HepG2 (cell line): ENCODE measurements at regions not wholly inside any gene's neighbourhood (a gene's known extent, or its start where the extent isn't known, plus 50 kb on each side); places are given as distances from the start of the nearest gene placed in this dataset.

Experiments
- ARID2 ChIP-seq: sonication (generic); formaldehyde crosslinking; IDR thresholded peaks from 2 replicates; pipeline ENCODE4 v1.8.1; 2022; ENCODE audit warnings: mild to moderate bottlenecking, missing genetic modification reagents, borderline replicate concordance
- CREM ChIP-seq, 2 experiments: sonication (generic) in 1 of 2; formaldehyde crosslinking in 1 of 2; IDR thresholded peaks; 2 replicates each; pipeline versions ENCODE4 v1.4.0 to v1.6.1; 2016 to 2020; ENCODE audit warnings: antibody characterized with exemption in 1 of 2, mild to moderate bottlenecking in 1 of 2, missing genetic modification reagents in 1 of 2
- CTCF ChIP-seq: sonication (generic); formaldehyde crosslinking; IDR thresholded peaks from 2 replicates; pipeline ENCODE4 v1.5.0; 2020; ENCODE audit warnings: mild to moderate bottlenecking, missing genetic modification reagents, moderate library complexity
- ELF4 ChIP-seq: sonication (generic); formaldehyde crosslinking; IDR thresholded peaks from 2 replicates; pipeline ENCODE4 v1.5.0; 2020; ENCODE audit warnings: missing genetic modification reagents, mild to moderate bottlenecking, moderate library complexity, borderline replicate concordance
- EZH2 ChIP-seq: conservative IDR thresholded peaks from 2 replicates; pipeline ENCODE4 v1.6.1; 2012; ENCODE audit warnings: mild to moderate bottlenecking, low read depth, low read length, moderate library complexity
- FOXM1 ChIP-seq: sonication (generic); formaldehyde crosslinking; IDR thresholded peaks from 2 replicates; pipeline ENCODE4 v1.5.0; 2020; ENCODE audit warnings: missing genetic modification reagents
- MAFF ChIP-seq: IDR thresholded peaks from 2 replicates; pipeline ENCODE4 v1.6.1; 2011; ENCODE audit warnings: low read depth, low read length, improper control_type of control experiment
- POLR2A ChIP-seq, 2 experiments: IDR thresholded peaks; 2 replicates each; pipeline ENCODE4 v1.6.1; 2011; ENCODE audit warnings: low read depth in 2 of 2, low read length in 2 of 2, mild to moderate bottlenecking in 1 of 2, moderate library complexity in 1 of 2; ENCODE audit not compliant: insufficient read depth in 1 of 2
- SMAD9 ChIP-seq: sonication (generic); formaldehyde crosslinking; IDR thresholded peaks from 2 replicates; pipeline ENCODE4 v1.5.1; 2020; ENCODE audit warnings: mild to moderate bottlenecking, missing genetic modification reagents
- STAT6 ChIP-seq: sonication (generic); formaldehyde crosslinking; IDR thresholded peaks from 2 replicates; pipeline ENCODE4 v1.4.0; 2020; ENCODE audit warnings: missing genetic modification reagents, mild to moderate bottlenecking, borderline replicate concordance
- TRIM22 ChIP-seq: fragments of 450-650 bp; IDR thresholded peaks from 2 replicates; pipeline ENCODE4 v1.6.1; 2017
- ZNF776 ChIP-seq: sonication (generic); formaldehyde crosslinking; IDR thresholded peaks from 2 replicates; pipeline ENCODE4 v1.4.0; 2020; ENCODE audit warnings: mild to moderate bottlenecking, missing genetic modification reagents
- ZNF839 ChIP-seq: sonication (generic); formaldehyde crosslinking; IDR thresholded peaks from 2 replicates; pipeline ENCODE4 v1.4.0; 2020; ENCODE audit warnings: missing genetic modification reagents, mild to moderate bottlenecking, borderline replicate concordance
- TF ChIP-seq, protein P1 (sequence below): sonication (generic); formaldehyde crosslinking; IDR thresholded peaks from 2 replicates; pipeline ENCODE4 v1.4.0; 2020; ENCODE audit warnings: missing genetic modification reagents

DNA sequence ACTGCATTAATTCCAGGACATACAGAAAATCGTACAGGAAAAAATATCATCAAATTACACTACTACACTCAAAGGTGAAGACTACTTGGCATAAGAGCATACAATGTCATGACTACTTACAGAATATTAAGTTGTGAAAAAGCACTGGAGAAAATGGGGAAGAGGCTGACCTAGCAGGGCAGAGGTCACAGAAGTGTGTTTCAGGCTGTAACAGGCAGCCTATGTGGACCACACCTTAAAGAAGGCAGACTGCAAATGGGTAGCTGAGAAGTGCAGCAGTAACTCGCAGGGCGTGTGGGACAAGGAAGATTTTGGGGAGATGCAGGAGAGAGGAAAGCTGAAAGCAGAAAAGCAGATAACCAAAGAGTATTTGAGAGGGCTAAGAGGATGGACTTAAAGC lies 167.0 kb upstream of the PIK3R1 start:
- TF ChIP-seq ZNF776 (CRISPR knock-in tag) (no peak), CREM (IDR thresholded peaks at IDR 0.05) (no peak), CREM (CRISPR knock-in tag; IDR thresholded peaks at IDR 0.05) (no peak), ARID2 (CRISPR knock-in tag) (no peak), POLR2A (IDR thresholded peaks at IDR 0.05; ENCODE audit: insufficient read depth in 1 of 2, low read depth in 2 of 2, low read length in 2 of 2) (no peak), ZNF839 (no peak), ELF4 (CRISPR knock-in tag) (no peak), TRIM22 (no peak), SMAD9 (CRISPR knock-in tag) (no peak), STAT6 (no peak), MAFF (no peak), CTCF (CRISPR knock-in tag) (no peak), EZH2 (no peak), FOXM1 (CRISPR knock-in tag) (no peak)
- TF ChIP-seq, protein P1, sequence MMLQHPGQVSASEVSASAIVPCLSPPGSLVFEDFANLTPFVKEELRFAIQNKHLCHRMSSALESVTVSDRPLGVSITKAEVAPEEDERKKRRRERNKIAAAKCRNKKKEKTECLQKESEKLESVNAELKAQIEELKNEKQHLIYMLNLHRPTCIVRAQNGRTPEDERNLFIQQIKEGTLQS (CRISPR knock-in tag): no peak
